HG03439 (cell line): ENCODE measurements at regions not wholly inside any gene's neighbourhood (a gene's known extent, or its start where the extent isn't known, plus 50 kb on each side); places are given as distances from the start of the nearest gene placed in this dataset.
A peak's percentile ranks its signal among the peaks of the same experiment; 100 is the strongest.

Experiments
- ATAC-seq: cut with Tn5 transposase; IDR thresholded peaks from one replicate; pipeline ENCODE4 v1.9.1; 2021; ENCODE audit warnings: mild to moderate bottlenecking, moderate library complexity; ENCODE audit not compliant: unreplicated experiment

DNA sequence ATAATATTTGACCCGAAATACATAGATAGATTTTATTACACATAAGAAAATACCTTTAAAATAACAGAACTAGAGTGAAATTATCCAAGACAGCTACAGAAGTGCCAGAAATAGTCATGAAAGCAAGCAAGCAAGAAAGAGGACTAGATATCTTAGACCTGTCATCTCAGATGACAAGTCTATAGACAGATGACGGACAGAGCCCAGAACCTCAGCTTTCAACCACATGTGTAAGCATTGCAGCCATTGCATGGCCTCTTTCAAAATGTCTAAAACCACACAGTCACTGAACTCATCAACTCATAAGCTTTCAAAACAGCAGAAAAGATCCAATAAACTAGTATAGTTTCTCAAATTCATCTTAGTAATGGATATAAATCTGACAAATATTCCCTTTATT is 59.8 kb upstream of the FHIT start:
- ATAC-seq, result no peak

DNA sequence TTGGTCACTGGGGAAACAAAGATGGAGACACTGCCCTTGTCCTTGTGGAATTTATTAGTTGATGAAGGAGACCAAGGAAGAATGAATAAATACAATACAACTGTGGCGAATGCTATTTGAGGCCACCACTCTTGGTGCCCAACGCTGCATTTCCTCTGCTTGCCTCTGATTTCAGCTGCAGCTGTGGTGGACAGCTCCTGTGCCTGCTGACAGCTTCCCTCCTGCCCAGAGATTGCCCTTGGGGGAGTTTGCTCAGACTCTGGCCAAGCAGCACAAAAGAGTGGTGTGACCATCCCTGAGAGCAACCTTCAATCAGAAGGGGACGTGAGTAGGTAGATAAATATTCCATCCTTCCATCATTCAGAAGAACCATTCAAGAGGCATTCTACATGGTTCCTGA is 64.6 kb upstream of the FHIT start:
- ATAC-seq, result no peak

DNA sequence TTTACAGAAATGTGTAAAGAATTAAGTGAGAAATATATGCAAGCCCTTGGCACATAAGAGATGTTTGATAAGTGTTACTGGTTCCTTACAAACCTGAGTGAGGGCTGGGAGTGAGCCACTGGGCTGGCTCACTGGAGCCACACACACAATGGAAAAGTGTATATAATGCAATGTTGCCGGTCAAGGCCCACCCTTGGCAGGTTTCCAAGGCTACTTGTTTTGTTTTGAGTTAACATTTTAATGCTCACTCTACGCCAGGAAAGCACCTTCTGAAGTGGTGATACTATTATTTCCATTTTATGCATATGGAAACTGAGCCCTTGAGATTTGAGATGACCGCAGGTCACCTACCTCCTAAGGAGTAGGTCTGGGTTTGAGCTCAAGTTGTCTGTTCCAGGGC is 71.8 kb upstream of the FHIT start:
- no peak for ATAC-seq

GRCh38 chr3:61331929-61332552 is 80.8 kb upstream of the FHIT start:
- no peak for ATAC-seq

DNA sequence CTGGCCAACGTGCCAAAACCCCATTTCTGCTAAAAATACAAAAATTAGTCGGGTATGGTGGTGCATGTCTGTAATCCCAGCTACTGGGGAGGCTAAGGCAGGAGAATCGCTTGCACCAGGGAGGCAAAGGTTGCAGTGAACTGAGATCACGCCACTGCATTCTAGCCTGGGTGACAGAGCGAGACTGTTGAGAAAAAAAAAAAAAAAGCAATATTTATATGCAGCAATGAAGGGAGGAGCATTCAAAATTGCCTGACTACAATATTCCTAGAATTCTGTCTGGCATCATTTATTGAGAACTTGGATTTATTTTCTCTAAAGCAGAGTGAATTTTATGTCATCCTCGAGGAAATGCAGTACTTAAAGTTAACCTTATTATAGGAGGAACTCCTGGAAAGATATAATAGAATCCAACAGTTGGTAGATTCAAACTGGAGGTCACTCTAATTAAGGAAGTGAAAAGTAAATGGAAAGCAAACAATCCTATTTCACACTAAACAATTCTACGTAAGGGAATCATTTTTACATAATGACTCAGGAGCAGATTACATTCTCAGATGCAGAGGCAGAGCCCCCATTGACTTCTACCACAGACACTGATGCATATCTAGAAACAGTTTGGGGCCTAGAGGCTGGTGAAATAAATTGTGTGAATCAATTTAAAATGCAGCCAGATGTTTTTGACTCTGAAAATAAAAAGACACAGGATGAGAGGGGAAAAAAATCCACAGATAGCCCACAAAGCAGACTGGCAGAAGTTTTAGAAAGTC is 82.1 kb upstream of the FHIT start:
- ATAC-seq, result no peak

DNA sequence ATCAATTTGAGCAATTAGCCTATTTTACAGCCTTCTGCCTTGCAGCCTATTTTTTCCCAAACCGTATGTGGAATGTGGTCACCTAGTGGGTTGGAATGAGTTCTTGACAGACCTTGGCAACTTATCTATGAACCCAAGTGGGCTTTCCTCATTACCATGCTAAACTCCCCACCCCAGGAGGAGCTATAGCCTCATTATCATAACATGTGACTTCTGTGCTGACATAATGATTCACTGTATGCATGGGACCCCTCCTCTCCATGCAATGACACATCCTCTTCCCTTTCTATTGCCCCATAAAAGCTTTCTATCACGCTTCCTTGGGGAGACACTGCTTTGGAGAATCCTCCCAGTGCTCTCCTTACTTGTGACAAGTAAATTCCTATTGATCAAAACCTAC is 83.5 kb upstream of the FHIT start:
- ATAC-seq, result no peak

GRCh38 chr3:61340931-61341461 is 89.7 kb upstream of the FHIT start:
- ATAC-seq, result no peak

DNA sequence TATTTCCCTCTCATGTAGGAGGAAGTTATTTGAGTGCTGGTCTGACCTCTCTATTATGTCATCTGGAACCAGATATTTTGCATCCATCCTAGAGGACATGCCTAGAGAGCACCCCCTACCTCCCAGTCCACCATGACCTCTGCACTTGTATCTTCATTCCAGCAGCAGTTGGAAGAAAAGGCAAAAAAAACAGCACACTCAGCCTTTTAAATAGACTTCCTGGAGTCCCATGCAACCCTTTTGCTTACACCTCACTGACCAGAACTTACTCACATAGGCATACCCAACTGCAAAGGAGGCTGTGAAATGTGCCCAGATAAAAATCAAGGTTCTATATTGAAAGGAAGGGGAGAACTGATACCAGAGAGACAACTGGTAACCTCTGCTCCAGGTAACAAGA is 92.3 kb upstream of the FHIT start:
- no peak for ATAC-seq

DNA sequence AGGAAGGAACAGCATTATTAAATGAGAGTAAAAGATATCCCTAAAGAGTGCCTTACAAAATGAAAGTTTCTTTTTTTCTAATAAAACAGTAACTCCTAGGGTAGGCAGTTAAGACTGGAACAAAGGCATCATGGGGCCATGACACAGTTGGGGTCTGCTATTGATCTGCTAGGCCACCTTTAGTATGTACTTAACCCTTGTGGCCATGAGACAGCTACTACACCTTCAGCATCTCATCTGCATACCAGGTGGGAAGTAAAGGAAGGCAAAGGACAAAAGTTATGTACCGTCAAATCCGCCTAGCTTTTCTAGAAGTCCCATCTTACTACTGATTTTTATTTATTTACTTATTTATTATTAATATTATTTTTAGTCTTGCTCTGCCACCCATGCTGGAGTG is 93.8 kb upstream of the FHIT start:
- ATAC-seq, result no peak

- no peak for ATAC-seq
Measured at GRCh38 chr3:61347981-61348380, 96.7 kb upstream of the FHIT start.

DNA sequence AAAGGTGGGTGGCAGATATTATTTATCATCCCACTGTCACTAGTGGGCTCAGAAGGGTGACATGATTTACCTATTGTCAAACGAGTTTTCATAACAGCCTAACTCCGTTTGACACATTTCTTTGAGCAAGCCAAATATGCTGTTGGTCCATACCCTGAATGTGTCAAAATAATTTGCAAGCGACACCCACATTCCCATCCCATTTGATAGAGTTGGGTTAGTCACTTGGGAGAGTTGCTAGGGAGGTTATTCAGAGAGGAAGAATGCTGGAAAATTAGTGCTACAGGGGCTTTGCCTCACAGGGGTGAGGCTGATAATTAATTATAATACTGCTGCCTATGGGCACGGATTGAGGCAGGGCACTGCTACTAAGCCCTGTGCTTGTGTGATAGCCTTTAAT is 98.5 kb upstream of the FHIT start:
- no peak for ATAC-seq

- ATAC-seq, result no peak
Measured at GRCh38 chr3:61350782-61351309, 99.6 kb upstream of the FHIT start.

GRCh38 chr3:61352306-61352705 is 101.1 kb upstream of the FHIT start:
- no peak for ATAC-seq

DNA sequence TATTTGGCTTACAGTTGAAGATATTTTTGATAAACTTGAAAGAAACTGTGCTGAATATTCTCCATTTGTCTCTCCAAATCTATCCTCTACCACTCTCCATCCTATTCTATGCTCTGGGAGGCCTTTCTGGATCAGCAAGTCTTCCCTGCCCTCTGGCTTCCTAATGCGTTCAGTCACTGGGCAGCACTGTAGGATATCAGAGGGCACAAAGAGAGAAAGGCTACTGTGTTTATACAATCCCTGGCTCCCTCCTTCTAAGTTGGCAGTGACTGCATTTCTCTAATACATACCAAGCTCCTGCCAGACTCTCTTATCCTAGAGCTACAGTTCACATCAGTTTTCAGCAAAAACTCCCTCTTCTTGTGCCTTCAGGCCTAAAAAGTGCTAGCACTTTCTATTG is 102.1 kb upstream of the FHIT start:
- no peak for ATAC-seq

DNA sequence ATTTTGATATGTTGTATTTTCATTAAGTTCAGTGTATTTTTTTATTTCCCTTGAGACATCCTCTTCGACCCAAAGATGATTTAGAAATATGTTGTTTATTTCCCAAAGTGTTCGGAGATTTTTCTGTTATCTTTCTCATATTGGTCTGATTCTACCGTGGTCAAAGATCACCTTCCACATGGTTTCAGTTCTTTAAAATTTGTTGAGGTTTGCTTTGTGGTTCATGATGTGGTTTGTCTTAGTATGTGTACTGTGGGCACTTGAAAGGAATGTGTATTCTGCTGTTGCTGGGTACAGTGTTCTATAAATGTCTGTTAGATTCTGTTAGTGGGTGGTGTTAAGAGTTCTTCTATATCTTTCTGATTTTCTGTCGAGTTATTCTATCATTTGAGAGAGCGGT is 103.4 kb upstream of the FHIT start:
- no peak for ATAC-seq

GRCh38 chr3:61356685-61357084 is 105.4 kb upstream of the FHIT start:
- no peak for ATAC-seq

GRCh38 chr3:61357902-61358301 is 106.7 kb upstream of the FHIT start:
- no peak for ATAC-seq

GRCh38 chr3:61358364-61358763 is 107.1 kb upstream of the FHIT start:
- peak; percentile 98 for ATAC-seq

- ATAC-seq, result no peak
Measured at GRCh38 chr3:61360297-61360965, 109.2 kb upstream of the FHIT start.

DNA sequence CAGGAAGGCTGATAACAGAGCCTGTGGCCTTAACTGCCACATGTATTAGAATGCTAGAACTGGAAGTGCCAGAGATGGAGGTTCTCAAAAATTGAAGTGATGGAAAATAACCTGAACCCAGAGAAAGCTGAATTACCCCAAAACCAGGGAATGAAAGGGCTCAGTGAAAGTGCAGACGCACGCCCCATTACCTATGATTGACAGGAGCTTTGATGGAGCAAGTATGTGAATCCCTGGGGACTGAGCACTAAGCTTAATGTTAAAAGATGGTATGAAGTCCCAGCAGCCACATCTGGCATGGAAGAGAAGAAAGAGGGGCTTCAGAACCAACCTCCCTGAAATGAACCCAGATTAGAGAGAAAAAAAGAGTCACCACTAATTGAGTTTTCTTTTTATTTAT is 118.4 kb upstream of the FHIT start:
- ATAC-seq, result no peak

DNA sequence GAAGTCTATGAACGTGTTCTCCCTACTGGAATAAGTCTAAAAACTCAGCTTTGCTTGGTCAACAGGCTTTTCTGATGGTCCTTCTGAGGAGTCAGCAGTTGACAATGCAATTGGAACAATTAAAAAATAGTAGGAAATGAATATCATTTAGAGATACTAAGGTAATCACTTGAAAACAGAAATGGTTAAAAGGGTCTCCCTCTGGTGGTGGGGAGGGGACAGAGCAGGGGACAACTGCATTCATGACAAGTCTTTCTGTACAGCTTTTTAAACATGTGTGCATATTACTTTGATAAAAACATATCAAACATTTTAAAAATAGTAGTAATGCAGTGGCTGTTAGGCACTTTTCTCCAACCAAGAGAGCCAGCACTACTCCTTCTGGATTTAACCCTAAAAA is 119.9 kb upstream of the FHIT start:
- ATAC-seq, result no peak

GRCh38 chr3:61372723-61373122 is 121.5 kb upstream of the FHIT start:
- no peak for ATAC-seq
